Fibroblast of upper back skin (primary cell): ENCODE measurements at regions not wholly inside any gene's neighbourhood (a gene's known extent, or its start where the extent isn't known, plus 50 kb on each side); places are given as distances from the start of the nearest gene placed in this dataset.
"Not testable (repeated sequence)": the region's sequence is repeated elsewhere in the genome, so short reads cannot be mapped to it uniquely, and the experiment has no call there.

Experiments
- DNase-seq: peaks from one replicate; pipeline ENCODE4 v3.0.0-alpha.2; 2013

DNA sequence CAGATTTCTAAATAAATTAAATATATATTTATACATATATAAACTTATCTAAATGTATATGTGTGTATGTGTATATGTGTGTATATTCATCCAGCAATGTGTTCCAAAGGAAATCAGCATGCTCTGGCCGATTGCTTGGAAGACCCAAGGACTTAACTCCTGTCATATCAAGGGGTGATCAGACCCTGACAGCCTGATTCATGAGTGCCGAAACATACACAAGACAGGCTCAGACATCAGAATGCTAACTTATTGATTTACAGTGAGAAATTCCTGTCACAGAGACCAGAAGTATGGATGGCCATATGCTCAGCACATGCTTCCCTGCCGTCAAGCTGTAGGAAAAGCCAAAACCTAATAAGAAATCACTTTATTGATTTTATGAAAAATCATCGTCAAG, 545.1 kb upstream of the NR5A2 start:
- peak; percentile 3 for DNase-seq

DNA sequence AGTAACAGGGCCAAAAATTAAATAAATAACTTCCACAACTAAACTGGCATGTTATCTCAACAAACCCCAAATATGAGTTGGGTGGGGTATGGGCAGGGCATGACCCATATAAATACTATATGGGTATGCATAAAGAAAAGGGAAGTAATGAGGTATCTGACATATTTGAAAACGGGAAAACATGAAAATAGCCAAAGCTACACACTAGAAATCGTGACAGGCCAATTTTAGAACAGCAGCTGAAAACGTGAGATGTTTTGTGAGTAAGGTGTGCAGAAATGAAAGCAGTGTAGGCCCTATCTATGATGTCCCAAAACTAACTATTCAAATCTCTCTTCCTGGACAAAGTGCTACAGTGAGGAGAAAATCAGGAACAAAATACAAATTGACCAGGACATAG, 537.9 kb upstream of the NR5A2 start:
- DNase-seq = no peak

DNA sequence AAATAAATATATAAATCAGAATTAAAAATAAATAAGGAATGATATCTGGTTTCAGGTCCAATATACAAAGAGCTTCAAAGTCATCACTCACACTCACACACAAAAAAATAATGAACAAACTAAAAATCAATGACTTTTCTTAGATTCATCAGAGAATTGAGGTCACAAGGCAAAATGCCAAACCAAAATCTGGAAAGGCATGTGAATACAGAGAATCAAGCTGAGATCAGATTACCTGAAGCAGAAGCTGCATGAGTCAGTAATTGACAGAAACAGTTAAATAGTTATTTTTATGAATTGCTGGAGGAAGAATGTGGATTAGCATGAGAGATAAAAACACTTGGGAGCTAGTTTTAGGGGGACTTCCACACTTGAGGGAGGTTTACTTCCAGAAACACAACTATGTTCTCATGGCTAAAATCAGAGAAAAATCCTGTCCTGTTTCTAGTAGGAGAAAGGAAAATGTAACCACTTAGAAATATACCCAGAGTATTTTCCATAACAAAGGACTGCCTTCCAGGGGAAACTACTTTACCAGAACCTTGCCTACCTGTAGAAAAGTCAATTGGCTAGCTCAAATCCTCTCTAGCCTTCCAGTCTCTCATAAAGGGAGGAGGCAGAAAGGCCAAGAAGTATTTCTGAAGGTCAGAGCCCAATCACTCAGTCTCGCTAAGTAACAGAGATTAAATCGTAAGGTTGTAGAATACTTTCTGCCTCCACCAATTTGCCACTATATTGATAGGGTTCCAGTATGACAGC, 536.6 kb upstream of the NR5A2 start:
- peak; percentile 89 for DNase-seq

DNA sequence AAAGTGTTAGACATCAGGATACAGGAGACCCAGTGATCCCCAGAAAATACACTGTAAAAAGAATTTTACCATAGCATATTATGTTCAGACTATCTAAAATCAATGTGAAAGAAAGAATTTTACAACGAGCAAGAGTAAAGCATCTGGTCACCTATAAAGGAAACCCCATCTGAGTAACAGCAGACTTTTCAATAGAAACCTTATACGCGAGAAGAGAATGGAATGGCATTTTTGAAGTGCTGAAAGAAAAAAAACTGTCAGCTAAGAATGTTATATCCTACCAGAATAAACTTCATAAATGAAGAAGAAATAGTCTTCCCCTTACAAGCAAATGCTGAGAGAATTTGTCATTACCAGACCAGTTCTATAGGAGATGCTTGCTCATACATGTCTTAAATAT, 532.1 kb upstream of the NR5A2 start:
- no peak for DNase-seq

DNA sequence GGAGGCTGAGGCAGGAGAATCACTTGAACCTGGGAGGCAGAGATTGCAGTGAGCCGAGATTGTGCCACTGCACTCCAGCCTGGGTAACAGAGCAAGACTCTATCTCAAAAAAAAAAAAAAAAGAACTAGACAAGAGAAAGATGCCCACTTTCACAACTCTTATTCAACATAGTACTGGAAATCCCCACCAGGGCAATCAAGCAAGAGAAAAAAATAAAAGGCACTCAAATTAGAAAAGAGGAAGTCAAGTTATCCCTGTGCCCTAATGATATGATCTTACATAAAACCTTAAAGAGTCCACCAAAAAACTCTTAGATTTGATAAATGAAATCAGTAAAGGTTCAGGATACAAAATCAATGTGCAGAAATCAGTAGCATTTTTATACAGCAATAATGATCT, 528.7 kb upstream of the NR5A2 start:
- not testable (repeated sequence) for DNase-seq

DNA sequence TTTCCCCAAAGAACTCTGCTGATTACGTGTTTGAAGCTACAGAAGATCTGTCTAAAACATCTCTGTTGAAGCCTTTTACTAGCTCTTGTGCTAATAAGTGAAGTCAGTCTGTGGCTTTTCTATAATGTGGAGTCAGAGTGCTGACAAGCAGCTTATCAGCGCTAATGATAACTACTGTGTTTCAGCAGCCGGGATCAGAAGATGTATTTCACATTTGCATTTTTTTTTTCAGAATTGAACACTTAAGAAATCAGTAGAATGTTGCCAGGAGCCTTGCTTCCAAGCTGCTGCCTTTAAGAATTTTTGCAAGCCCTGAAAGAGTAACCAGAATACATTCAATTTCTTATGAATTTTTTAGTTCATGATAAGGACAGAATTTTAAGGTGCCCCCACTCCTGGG, 519.4 kb upstream of the NR5A2 start:
- no peak for DNase-seq

DNA sequence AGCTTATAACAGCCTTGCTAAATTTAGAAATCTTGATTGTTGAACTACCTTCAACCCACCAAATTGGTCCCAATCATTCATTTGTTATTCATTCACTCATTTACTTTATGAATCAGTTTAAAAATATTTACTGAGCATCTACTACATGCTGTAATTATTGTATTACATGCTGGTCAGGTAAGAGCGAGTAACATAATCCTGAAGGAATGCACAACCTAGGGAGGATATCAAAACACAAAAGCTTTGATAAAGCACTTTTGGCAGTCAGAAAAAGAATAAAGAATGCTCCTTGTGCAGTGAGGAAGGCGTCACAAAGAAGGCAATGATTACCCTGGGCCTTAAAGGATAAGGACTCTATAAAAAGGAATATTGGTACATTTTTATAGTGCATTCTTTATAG, 518.9 kb upstream of the NR5A2 start:
- no peak for DNase-seq

DNA sequence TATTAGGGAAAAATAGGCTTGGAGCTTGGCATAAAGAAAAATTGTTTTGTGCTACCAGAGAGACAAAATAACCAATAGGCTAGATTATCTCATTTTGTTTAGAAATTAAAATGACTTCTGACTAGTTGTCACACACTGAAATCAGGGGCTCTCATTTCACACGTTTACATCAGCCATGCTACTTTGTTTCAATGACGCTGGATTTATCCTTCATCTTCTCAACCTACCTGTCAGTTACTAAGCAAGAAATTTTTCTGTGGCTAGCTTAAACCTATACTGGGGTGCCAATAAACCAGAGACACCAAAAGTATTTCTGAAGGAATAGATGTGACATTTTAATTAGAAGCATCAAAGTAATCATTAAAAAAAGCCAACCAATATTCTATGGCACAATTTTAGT, 518.1 kb upstream of the NR5A2 start:
- DNase-seq = no peak

DNA sequence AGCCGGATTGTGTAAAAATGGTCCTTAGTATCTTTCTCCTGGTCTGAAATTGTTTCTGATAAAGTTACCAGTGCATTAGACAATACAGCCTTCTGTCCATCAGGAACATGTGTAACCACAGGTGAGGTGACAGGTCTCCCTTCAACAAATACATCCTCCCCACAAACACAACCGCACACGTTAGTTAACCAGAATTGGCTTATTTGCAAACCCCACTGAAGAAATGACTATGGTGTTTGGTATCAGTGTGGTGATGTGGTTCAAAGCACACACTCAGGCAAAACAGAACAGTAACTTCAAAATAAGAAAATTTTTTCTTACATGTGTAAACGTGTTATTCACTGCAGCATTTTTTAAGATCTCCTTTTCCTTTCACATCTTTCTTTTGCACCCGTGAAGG, 517.2 kb upstream of the NR5A2 start:
- no peak for DNase-seq

DNA sequence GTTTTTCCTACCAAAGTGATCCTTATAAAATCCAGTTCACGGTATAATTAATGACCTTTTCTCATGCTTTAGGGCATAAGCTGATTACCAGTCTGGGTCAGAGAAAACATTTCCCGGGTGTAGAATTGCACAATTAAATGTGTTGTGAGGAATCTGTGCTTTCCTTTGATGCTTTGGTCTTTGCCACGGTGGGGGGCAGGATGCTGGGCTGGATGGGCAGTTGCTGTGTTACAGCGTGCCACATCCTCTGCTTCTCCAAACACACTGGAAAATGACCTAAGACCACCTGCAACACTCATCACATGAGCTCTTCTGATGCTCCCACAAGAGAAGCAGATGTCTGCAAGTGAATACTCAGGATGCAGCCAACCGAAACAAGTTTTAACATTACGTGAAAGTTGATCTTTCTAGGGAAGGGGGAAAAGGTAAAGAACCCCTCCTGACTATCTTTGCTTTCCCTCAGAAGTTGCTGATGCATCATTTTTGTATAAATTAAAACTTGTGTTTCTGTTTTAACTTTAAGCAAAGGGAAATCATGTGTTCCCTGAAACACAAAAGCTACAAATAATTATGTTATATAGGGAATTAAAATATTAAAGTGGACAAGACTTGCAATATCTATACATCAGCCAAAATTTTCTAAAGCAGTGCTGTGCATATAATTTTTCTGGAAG, 515.3 kb upstream of the NR5A2 start:
- no peak for DNase-seq

DNA sequence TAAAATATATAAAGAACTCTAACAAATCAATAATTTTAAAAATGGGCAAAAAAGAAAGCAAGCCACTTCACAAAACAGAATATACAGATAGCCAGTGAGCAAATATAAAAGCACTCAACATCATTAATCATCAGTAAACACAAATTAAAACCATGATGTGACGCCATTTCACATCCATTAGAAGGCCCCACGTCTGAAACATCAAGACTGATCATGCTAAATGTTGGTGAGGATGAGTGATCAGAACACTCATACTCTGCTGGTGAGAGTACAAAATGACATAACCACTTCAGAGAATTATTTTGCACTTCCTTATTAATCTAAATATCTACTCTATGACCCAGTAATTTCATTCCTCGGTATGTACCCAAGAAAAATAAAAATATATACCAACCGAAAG, 512.2 kb upstream of the NR5A2 start:
- DNase-seq = no peak

DNA sequence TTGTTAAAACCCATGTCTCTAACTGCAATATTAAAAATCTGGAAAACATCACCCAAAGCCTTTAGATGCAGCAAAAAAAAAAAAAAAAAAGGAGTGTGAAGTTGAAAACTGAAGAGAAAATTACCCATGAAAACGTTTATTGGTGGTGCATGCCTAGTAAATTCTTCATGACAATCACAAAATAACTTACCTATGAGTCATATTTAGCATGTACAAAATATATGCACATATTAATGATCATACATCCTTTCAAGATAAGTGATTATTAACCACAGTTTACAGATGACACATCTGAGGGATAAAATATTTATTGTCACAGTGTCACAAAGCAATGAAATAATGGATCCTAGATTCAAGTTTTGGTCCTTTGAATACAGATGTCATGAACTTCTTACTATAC, 505.2 kb upstream of the NR5A2 start:
- peak; percentile 17 for DNase-seq

DNA sequence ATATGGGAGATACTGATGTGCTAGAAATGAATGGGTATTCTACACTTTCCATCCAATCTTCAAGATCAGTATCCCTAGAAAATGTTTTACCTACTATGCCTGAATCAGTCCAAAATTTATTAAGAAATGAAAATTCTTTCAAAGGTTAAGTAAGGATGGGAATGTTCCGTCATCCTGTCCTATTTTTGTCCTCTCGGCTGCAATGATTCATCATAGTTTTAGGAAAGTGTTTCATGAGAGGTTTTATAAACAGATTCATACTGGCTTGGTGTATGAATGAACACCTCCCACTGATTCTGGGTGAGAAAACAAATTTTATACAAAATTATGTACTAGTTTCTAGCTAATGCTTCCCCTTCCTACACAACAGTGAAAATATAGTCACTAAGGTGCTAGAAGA, 504.6 kb upstream of the NR5A2 start:
- DNase-seq = peak; percentile 17

DNA sequence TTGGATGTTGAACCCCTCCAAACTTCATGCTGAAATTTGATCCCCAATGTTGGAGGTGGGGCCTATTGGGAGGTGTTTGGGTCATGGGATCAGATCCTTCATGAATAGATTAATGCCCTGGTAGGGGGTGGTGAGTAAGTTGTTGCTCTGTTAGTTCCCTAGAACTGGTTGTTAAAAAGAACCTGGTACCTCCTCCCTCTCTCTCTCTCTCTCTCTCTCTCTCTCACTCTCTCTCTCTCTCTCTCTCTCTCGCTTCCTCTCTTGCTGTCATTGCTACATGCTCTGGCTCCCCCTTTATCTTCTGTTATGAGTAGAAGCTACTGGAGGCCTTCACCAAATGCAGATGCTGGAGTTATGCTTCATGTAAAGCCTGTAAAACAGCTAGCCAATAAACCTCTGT, 498.2 kb upstream of the NR5A2 start:
- DNase-seq = no peak

DNA sequence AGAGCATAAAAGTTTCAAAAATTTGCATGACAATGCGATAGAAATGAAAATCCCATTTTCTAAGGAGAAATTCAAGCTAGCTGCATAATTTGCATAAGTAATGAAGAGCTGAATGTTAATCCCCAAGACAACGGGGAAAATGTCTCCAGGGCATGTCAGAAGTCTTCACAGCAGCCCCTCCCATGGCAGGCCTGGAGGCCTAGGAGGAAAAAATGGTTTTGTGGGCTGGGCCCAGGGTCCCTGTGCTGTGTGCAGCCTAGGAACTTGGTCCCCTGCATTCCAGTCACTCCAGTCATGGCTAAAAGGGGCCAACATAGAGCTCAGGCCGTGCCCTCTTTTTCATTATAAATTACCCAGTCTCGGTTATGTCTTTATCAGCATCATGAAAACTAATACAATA, 494.1 kb upstream of the NR5A2 start:
- DNase-seq = not testable (repeated sequence)

DNA sequence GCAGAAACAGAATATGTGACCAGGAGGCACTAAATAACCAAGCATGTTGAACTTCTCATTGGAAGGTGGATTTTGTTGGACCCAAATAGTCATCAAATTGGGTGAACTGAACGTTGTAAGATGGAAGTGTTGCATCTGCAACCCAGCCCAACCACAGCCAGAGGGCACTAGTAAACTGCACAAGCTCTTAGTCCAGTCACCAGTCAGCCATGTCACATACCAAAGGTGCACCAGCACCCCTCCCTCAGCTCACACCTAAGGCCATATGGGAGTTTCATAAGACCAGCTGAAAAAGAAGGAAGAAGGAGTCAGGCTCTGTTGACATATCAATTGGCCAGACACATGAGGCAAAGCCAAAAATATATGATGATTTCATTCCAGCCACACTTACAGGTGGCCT, 481.7 kb upstream of the NR5A2 start:
- DNase-seq = no peak

DNA sequence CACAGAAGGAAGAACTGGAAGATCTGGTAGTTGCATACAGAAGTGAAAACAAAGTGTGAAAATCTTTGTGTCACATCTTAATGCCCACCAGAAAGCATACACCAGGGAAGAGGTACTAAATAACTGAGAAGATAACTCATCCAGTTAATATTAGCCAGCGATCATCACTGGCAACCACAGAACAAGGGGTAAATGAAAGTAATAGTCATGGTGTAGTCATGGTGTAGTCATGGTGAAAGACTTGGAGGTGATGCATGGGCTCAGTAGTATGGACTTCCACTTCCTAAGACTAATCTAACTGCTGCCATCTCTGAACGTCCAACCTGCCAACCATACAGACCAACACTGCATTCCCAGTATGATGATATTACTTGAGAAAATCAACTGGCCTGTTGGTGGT, 481.2 kb upstream of the NR5A2 start:
- no peak for DNase-seq

DNA sequence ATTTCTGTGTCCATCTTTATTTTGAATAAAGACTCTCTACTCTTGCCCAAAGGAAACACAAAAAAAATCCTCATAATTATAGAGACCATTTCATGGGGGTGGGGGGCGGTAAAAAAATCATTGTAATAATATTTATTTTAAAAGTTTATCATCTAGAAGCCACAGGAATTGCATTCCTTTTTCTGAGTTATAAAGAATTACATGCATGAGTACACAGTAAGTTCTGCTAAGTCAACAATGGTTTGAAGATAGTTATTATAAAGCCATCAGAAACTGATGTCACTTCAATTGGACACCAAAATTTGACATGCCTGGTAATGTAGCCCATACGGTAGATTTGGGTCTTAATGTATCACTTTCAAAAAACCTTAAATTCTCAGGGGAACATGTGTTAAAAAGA, 478.1 kb upstream of the NR5A2 start:
- no peak for DNase-seq

DNA sequence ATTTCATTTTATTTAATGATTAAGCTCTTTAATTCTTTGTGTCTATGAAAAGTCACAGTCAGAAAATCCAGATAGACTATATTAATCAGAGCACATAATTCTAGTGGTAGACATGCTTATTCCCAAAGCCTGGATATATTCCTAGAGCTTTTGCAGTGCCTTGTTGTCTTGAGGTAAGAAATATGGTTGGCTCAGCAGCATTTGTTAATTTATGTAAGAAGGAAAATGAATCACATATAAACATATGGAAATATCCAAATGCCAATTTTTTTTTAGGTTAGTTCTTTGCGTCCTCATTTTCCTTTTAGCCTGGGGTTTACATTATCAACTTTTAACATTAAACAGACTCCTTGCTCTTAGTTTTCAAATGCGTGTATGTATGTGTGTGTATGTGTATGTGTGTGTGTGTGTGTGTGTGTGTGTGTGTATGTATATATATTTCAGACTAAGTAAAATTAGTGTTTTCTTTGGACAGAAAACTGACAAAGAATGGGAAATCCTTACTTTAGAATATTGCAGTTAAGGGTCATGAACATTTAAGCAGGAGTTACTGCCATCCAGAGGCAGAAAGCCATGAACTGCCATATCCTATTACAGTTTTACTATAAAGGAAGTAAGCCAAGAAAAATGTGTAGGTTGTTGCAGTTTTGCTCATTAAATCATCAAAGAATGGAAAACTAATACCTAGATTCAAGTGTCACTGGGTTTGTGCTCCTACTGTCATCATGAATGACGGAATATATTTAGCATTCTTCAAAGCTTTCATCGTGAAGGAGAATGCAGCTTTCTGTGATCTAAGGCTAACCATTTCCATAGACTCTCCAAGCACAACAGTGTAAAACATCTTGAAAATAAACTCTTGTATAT, 477.1 kb upstream of the NR5A2 start:
- peak; percentile 34 for DNase-seq

DNA sequence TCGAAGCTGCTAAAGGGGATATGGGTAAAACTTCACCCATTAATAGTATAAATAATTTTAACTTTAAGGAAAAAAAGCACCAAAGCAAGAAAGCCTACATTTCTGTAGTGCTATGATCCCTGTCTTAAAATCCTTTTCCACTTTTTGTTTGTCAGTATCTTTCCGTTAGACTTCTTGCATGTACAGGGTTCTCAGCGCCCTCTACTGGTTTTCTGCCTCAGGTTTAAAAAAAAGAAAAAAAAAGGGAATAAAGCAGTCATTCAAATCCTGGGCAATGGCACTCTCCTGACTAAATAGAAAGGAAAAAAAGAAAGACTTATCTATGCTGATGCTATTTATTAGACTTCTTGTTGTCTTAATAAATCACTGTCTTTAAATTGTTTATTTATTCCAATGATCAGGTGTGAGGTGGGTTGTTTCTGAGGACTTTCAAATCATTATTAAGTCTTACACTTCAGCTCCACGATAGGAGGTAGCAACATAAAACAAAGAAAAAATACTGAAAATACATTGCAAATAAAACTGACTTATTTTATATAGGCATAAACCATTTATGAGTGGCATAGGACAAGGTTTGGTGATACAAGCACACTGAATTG, 475.4 kb upstream of the NR5A2 start:
- DNase-seq = peak; percentile 70

DNA sequence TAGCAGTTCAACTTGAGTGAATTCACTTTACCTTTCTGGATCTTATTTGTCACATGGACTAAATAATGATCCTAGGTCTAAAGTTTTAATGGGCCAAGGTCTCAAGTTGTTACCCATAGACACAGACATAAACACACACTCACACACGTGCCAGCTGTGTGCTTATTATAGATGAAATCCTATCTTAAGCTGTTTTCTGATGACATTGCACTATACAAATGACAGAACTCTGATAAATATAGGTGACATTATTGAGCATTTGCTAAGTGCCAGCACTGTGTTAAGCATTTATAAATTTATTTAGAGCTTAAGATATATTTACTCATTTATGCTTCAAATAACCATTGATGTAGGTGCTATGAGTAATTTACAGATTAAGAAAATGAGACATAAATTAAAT, 474.4 kb upstream of the NR5A2 start:
- DNase-seq = no peak

DNA sequence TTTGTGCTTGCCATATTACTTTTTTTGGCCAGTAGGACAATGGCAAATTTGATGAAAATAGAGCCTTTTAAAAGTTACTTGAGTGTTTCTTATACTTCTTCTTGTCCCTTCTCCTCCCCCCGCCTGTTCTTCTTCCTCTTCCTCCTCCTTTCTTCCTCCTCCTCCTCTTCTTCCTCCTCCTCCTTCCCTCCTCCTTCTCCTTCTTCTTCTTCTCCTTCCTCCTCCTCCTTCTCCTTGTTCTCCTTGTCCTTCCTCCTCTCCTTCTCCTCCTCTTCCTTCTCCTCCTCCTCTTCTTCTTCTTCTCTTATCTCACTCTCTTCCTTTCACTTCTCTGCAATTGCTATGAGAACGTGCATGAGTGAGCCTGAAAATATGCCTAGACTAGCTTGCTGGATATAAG, 466.2 kb upstream of the NR5A2 start:
- DNase-seq = no peak

DNA sequence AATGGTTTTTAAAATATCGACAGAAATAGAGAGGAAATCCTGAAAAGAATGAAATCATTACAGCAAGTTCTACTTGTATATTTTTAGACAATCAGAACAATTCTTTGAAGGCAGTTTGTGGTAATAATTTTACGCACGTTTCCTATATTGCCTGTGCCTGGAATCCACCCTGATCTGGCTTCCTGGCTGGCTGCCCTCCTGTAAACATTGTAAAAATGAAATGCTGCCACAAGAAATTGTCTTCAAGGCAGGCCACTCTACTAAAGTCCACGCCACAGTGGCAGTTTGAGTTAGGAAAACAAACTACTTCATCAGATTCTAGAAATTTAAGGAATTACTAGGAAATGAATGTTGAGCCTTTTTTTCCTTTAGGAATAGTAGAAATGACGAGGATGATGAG, 454.5 kb upstream of the NR5A2 start:
- no peak for DNase-seq

DNA sequence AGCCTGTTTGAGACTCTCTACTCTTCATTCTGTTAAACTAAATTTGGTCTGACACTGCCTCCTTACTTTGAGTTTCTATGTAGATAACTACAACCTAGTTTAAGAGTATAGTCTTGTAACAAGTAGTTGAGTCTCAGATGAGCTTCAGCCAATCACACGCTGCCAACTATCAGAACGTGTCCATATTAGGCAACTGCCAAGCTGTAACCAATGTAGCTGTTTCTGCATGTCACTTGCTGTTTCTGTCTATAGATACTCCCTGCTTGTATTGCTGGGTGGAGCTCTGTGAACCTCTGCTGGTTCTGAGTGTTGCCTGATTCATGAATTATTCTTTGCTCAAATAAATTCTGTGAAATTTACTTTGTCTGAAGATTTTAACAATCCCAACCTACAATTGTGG, 452.6 kb upstream of the NR5A2 start:
- DNase-seq = no peak
